ENCODE measurements at regions not wholly inside any gene's neighbourhood (a gene's known extent, or its start where the extent isn't known, plus 50 kb on each side); places are given as distances from the start of the nearest gene placed in this dataset.
"Not testable (repeated sequence)": the region's sequence is repeated elsewhere in the genome, so short reads cannot be mapped to it uniquely, and the experiment has no call there.

DNA sequence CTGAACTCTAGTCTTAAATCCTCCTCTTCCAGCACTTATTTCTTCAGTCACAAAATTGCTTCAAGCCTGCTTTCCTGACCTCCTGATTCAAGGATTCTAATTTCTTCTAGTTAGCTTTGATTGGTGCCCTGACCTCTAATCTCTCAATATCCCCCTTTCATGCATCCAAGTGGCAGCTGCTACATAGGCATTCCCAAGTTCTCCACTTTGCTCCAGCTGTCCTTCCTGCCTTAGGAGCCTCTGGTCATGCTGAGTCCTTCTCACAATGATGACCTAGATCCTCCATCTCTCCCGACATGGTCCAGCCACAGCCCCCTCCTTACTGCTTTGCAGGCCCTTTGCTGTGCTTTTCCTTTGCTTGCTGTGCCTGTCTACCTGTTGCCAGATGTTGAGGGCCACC is 347.8 kb upstream of the C2CD4B start:
- no peak for FAIRE-seq

DNA sequence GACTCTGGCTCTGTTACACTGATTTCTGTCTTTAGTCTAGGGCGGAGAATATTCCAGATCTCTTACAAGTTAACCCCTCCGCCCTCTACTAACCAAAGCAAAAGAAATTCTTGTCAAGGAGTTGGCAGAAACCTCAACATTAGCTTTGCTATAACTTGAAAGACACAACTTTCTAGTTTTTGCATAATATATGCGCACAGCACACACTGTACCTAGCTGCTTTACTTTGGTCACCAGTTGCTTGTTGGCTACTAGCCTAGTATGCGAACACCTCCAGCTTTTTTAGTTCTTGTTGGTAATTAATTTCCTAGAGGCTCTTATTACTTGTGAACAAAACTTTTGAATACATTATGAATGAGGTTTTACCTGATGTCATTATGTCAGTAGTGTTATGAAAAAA is 348.8 kb upstream of the C2CD4B start:
- no peak for FAIRE-seq

DNA sequence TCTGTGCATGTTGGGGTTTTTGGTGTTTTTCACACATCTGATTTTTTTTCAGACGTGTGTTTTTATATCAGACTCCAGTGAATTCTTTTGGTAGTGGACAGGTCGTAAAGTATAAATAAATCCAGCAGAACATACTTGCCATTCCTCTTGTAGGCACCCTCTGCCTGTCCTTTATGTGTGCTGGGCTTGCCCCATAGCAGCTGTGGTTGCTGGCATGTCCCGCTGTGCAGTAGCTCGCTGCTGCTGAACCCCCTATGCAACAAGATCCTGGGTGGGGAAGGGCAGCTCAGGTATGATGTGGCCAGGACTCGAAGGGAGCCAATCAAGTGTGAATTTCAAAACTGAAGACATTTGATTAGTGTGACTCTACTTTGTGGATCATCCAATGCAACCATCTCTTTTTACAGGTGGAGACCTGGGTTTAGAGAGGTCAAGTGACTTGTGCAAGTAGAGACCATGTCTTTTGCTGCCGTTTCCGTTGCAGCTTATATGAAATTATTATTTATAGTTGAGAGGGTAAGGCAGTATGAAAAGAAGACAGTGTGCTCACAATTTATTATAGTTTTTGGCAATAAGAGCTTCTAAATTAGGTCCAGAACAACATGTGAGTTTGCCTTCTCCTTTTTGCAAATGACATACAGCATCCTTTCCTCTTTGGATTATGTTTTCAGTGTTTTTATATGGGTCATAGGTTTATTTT is 350.8 kb upstream of the C2CD4B start:
- no peak for FAIRE-seq

DNA sequence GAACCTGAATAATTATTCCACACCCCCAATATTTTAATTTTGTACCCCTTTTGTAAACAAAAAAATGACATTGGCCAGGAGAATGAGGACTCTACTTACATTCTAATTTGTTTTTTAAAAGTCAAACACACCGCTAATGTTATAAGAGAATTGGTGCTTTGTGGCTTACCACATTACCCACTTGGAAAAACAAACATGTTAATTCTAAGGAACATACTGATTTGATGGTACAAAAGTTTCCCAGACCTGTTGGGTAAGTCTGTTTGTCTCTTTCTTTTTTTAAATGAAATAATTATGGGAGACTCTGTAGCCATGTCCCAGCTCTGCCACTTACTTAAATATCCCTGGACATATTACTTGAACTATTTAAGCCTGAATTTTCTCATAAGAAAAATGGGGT is 352.5 kb upstream of the C2CD4B start:
- FAIRE-seq: no peak

DNA sequence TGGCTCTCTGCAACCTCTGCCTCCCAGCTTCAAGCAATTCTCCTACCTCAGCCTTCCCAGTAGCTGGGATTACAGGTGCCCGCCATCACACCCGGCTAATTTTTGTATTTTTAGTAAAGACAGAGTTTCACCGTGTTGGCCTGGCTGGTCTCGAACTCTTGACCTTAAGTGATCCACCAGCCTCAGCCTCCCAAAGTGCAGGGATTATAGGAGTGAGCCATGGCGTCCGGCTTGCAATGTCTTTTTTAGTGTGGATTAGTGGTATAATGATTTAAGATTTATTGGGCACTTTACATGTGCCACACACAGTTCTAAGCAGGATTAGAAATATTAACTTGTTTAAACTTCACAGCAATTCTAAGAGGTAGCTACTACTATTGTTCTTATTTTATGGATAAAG is 353.6 kb upstream of the C2CD4B start:
- not testable (repeated sequence) for FAIRE-seq

DNA sequence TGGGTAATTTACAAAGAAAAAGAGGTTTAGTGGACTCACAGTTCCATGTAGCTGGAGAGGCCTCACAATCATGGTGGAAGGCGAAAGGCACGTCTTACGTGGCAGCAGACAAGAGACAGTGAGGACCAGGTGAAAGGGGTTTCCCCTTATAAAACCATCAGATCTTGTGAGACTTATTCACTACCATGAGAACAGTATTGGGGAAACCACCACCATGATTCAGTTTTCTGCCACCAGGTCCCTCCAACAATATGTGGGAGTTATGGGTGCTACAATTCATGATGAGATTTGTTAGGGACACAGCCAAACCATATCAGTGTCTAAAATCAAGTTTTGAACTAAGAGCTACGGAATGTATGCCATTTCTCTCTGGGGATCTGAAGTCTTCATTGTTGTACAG is 354.8 kb upstream of the C2CD4B start:
- no peak for FAIRE-seq

DNA sequence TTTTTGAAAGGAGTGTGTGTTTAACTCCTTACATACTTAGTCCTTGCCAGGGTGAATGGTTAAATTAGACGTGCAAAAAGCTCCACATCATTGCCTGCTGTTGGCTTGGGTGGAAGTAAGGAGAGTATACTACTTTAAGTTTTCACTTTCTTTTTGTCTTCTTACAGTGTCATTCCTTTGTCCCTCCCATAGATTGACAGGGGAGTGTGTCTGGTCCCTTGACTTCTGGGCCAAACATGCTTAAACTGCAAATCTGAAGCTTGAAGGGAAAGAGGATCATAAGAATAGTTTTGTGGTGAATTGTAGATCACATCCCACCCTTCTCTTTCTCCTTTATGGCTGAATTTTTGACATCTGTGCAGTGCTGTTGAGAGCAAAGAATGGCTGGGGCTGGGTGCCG is 355.8 kb upstream of the C2CD4B start:
- FAIRE-seq: no peak

DNA sequence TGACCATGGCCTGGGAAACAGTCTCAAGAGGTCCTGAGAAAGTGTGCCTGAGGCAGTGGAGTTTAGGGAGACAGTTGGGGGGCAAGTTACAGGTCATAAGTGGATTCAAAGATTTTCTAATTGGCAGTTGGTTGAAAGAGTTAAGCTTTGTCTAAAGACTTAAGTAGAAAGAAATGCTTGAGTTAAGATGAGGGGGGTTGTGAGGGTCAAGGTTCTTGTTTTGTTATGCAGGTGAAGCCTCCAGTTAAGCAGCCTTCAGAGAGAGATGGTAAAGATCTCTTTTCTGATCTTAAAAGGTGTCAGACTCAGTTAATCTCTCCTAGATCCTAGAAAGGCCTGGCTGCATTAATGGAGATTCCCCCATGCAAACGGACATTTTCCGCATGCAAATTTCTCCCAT is 356.3 kb upstream of the C2CD4B start:
- no peak for FAIRE-seq

DNA sequence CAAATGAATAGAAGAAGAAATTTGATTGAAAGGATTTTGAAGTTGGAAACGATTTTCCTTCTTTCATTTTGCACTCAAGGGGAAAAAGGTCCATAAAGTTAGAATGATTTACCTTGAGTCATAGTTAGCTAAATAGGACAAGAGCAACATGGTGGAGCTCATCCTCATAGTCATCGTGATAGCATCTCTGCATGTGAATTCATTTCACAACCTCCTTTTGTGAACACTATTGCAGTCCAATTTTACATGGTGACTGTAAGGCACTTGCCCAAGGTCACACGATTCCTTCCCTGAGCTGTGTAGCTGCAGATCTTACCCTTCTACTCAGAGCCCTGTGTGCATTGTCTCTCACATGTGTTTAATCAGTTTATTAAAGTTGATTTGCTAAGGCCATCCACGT is 359.8 kb upstream of the C2CD4B start:
- no peak for FAIRE-seq

DNA sequence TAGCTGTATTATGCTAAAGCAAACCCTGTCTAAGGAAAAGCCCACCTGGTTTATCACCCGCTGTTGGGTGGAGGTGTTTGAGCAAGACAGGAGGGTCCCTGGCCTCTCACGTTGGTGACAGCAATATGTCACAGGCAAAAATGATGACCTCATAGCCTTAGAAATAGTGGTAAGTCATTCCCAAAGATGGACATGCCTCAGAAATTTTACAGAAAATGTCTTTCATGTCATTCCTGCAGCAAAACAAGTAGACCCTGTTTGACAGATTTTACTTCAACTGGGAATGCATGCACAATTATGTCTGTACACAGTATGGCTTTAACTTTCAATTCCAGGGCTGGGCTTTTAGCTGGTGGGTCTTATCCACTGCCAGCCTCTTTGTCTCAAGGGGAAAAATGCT is 362.3 kb upstream of the C2CD4B start:
- FAIRE-seq: no peak

DNA sequence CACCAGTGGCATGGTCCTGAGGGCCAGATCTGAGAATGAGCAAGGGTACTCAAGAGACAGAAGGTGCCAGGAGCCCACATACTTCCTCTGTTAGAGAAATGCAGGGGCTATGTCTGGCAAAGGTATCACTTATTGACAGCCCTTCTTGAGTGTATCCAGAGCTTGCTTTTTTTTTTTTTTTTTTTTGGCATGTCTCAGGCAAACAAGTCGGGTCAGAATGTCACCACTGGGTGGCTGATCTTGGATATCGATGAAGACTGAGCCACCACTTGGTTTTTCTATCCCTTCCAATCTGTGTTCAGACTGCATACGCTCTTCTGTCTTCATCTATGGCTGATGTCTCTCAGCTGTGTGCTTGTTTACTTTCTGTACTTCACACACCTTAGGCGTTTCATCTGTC is 363.4 kb upstream of the C2CD4B start:
- FAIRE-seq: no peak

DNA sequence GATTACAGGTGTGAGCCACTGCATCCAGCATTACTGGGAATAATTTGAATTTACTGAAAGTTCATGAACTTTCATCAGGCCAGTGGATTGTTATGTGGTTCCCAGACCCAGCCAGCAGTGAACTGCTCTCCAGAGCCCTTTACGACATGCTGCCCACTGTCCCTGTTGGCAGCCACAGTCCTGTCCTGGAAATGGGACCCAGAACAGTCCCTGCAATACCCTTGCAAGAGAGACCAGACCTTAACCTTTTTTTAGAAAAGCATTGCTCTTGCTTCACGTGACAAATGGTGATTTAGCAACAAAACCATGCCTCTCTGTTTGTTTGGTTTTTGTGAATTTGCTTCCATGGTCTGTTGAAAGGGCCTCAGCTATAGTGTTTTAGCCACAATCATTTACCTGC is 367.3 kb upstream of the C2CD4B start:
- FAIRE-seq: no peak

DNA sequence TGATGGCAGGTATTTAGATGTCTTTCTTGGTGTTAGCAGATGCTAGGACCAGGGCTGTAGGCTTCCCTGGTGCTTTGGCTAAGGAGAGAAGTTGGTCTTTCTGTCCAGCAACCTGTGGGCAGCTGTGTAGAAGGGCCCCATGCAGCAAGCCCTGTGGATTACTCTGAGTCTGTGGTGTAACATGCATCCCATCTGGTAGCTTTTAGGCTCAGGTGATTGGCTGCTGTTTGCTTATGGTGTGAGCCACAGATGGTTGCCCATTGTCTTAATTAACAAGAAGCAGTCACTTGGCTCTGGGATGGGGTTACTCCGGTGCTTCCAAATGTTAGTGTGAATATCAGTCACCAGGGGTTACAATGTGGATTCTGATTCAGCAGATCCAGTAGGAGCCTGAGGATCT is 368.6 kb upstream of the C2CD4B start:
- FAIRE-seq: no peak

DNA sequence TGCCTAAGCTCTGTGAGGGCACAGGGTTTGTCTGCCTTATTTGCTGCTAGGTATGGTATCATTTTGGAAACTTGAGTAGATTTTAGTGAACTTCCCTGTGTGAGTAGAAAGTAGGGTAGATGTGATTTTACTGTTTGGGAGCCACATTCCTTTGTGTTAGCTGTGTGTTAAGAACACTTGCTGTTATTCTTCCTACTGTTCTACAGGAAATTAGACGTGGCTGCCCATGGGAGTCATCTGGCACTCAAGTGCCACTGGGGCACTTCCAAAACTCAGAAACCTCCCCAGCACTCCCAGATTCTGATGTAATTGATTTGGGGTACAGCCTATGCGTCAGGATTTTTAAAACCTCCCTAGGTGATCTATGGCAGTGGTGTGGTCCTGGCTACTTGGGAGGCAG is 369.9 kb upstream of the C2CD4B start:
- no peak for FAIRE-seq

DNA sequence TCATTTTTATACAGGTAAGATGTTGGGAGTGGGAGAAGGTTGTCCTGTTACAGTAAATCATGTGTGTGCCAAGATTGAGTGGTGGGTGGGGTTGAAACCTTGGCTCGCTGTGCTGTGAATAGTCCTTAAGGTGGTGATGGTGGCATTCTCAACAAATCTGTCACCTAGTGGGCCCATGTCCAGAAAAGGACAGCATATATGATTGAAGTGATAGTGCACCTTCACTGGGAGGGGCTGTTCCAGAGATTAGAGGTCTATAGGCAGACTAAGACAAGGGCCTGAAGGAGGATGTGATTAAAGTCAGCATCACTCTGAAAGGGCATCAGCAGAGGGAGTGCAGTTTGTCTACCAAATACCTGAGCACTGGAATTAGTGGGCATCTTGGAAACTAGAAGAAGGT is 374.2 kb upstream of the C2CD4B start:
- no peak for FAIRE-seq

DNA sequence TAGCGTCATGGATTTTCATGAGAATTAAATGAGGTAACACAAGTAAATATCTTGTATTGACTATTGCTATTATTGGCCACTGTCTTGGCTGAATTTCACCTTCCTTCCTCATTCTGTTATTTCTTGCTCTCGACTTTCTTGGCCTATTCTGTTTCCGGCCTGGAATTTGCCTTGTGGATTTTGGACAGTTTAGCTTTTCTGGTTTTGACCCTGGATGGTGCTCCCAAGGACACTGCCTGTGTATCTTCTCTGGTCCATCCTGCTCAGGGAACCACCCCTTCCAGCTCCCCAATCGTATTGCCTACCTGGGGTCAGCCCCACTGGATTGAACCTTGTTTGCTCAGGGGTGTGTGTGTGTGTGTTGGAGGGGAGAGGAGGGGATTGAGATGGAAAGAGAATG is 376.2 kb upstream of the C2CD4B start:
- no peak for FAIRE-seq

DNA sequence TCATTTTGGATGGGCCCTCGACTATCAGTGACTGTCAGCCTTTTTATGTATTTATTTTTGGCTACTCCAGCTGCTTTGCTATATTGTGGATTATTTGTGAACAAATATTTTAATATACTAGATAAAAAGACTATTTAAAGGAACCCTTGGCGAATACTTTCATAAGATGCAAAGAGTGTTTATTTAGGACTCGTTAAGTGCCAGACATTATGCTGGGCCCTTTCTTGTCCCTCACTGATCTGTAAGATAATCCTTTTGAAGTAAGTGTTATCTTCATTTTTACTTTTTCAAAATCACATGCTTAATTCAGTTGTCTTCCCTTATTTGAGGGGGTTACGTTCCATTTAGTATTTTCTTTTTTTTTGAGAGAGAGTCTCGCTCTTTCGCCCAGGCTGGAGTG is 376.8 kb upstream of the C2CD4B start:
- no peak for FAIRE-seq

DNA sequence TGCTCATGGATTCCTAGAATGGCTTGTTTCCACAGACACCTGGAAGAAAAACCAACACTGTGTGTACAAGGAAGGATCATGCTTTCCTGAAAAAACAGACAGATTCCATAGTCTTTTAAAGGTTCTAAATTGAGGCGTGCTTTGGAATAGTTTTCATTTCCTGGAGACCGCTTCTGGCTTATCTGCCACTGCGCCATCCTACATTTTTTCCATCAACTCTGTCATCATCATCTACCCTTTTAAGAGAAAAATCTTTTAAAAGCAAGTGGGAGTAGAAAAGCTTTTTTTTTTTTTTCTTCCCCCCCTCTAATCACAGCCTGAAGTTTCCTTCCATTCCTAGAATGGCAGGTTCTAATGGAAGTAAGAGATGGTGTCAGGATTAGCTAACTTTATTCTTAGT is 379.4 kb upstream of the C2CD4B start:
- FAIRE-seq: no peak

DNA sequence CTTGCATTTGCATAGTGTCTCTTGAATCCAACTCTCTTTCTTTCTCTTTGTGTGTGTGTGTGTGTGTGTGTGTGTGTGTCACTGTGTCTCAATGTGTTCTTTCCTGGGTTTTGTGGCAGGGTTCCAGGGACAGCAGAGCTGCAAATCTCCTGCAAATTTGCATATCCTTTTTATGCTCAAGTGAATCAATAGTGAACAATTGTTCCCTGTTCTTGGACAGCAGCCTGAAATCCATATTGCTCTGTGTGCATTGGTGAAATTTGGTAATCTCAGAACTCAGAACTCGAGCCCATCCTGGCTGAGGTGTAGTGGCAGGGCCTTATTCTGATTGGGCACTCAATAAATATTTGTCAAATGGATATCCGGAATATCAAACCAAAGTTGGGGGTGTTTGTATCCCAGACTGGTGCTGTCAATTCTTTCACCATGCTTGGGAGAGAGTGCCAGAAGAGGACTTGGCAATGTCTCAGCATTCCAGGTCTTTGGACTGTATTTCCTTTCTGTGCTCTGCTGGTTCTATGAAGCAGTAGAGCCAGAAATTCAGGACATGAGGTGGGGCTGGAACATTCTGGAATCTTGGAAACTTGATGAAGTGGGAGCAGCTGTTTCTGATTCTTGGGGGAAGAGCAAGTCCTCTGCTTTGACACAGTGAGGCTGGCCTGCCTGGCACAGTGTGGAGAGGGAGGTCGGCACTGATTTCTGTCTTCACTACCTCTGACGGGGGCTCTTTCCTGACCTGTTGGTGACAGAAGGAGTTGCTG is 380.6 kb upstream of the C2CD4B start:
- no peak for FAIRE-seq

DNA sequence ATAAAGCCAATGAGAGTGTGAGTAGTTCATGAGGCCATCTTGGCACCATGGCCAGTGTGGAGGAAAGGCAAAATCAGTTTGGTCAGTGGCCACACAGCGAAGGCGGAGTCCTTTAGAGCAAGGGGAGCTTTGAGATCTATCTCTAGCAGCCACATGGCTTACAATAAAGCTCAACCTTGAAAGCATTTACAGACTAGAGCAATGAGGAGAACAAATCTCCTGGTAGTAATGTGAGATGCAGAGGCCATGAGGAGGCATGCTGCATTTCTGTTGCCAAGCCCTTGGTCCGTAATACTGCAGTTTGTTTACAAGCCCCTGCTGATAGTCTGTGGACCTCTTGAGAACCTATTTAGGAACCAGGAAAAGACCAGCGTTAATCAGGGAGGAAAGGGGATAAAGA is 381.5 kb upstream of the C2CD4B start:
- no peak for FAIRE-seq

DNA sequence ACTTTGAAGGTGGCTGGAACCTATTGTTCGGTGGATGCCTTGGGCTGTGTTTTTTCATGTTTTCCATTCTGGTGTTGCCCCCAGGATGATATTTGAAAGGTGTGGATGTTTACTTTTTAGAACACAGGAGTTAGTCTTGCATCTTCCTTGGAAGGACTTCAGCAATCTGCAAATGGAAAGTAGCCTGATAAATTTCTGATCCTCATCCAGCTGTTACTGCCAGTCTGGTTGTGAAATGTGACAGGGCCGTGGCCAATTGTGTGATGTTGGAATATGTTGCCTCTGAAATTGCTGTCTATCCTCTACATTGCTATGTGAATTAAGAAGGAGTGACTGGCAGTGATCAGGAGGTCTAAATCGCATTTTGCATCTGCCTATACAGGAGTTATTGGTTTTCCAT is 382.5 kb upstream of the C2CD4B start:
- no peak for FAIRE-seq

DNA sequence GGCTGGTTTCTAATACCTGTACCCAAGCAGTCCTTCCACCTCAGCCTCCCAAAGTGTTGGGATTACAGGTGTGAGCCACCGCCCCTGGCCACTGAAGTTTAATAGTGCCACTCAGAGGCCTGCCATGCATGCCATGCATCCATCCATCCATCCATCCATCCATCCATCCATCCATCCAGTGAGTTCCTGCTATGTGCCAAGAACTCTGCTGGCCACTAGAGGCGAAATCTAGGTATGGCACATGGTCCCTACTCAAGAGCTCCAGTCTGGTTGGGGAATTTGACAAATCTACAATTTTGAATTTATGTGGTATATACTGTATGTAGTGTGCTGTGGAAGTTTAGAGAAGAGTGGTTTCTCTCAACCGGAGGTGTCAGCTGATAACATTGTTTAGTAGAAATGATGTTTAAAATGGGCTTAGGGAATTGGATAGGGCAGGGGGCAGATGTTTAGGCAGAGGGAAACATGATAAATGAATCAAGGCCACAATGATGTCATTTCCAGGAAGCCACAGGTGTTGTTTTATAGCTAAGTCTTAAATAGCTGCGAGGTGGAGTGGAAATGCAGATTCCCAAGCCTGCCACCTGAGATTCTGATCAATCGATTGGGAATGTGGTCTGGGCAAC is 384.4 kb upstream of the C2CD4B start:
- no peak for FAIRE-seq

DNA sequence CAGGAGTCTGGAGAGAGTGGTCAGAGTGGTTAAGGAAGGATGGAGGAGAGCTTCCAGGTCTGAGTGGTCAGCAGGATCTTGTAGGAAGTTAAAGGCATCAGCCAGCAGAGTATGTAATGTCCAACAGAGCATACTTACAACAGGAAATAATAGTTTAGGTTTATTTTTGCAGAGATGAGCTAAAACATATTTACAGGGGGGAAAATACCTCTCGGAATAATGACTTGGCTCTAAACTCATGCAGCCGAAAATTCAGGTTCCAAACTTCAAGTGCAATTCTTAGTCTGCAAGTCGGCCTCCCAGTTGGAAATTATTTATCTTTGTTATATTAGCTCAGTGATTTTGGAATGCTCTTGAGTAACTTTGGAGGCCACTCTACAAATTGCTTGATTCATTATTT is 385.0 kb upstream of the C2CD4B start:
- FAIRE-seq: no peak

DNA sequence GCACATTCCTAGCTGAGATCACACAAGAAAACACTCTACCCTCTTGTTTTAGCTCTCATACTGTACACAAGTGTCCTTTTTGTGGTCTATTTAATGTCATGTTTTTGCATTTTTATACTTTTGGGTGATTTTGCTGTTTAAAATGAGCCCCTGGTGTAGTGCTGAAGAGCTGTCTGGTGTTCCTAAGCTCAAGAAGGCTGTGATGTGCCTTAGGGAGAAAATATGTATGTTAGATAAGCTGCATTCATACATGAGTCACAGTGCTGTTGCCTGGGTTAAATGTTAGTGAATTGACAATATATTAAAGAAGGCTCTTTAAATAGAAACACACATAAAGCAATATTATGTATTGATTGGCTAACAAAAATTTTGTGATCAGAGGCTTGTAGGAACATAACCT is 387.4 kb upstream of the C2CD4B start:
- no peak for FAIRE-seq
